ENCODE measurements at regions not wholly inside any gene's neighbourhood (a gene's known extent, or its start where the extent isn't known, plus 50 kb on each side); places are given as distances from the start of the nearest gene placed in this dataset.

DNA sequence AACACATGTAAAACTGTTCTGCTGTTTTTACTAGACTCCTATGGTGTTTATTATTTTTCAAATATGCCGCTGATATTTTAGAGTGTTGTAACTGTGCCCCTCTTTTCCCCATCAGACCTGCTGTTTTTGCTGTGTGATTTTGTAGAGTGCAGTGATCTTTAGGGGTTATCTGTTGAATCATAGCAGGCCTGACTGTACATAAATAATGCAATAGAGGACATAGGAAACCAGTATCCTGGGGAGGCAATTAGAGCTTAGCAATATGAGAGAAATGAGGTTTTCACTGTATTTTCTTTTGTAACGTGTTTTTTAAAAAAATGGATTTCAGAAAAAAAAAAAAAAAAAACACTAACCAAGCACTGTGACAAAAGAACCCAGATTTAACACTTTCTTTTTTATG, 662.2 kb downstream of the TOX3 start:
- ATAC-seq = no peak
- CTCF ChIA-PET = no interaction called here
- no peaks in the 10 kb centered on the region for H3K27me3 Mint-ChIP-seq
- no peaks in the 10 kb centered on the region for H3K4me1 Mint-ChIP-seq
- peaks cover 7% of the 10 kb centered on the region for H3K9me3 Mint-ChIP-seq (ENCODE audit: low read depth)
- H3K27ac Mint-ChIP-seq = no peak overlapping the region
- H3K36me3 Mint-ChIP-seq = no peaks in the 10 kb centered on the region
- H3K4me3 Mint-ChIP-seq = no peak overlapping the region
- no peak for DNase-seq

DNA sequence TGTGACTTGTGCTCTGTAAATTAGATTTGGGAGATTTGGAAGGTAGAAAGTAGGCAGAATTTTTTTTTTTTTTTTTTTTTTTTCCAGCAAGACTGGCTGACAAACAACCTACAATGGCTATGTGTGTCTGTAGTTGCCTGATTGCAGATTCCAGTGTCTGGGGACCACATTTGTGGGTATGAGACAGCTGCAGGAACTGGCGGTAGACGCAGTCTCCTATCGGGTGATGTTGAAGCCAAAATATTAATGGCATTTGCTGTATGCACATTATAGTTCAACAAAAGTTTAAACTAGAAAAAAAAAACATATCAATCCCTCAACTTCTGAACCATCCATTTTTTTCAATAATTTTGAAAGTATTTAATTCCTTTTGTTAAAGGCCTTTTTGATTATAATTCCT, 665.2 kb downstream of the TOX3 start:
- no peak overlapping the region for H3K4me3 Mint-ChIP-seq
- CTCF ChIA-PET = no interaction called here
- no peak for ATAC-seq
- H3K9me3 Mint-ChIP-seq (ENCODE audit: low read depth) = peaks cover 5% of the 10 kb centered on the region
- no peak for DNase-seq
- H3K27ac Mint-ChIP-seq = no peak overlapping the region
- no peaks in the 10 kb centered on the region for H3K4me1 Mint-ChIP-seq
- H3K36me3 Mint-ChIP-seq = no peaks in the 10 kb centered on the region
- H3K27me3 Mint-ChIP-seq = no peaks in the 10 kb centered on the region

DNA sequence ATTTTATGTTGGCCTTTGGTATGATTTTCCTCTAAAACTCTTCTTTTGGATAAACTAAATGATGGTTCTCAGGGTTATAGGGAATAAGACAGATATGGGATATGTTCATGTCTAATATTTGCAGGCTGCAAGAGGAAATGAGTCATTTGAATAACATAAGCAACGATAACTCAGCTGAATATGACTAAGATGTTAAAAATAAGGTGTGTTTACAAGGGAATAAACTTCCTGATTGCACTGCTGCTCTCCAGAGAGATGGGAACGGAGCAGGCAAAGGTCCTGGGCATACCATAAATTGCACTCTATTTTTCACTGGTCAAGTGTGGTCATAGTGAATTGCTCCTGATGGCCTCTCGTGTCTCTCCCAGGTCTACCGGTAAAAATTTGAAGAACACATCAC, 666.2 kb downstream of the TOX3 start:
- CTCF ChIA-PET = no interaction called here
- ATAC-seq = no peak

DNA sequence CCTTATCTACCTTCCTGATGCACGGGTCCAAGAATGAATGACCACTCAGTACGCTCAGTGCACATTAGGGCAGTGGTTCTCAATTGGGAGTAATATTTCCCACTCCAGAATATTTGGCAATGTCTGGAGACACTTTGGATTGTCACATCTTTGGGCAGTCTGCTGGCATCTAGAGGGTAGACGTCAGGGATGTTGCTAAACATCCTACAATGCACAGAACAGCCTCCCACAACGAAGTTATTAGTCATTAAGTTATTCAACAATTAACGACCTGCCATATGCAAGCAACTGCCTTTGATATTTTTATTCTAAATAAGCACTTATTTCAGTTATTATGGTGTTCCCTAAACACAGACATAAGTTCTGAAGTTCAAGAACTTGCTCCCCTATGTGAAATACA, 669.3 kb downstream of the TOX3 start:
- Mint-ChIP-seq H3K27me3 (no peaks in the 10 kb centered on the region), H3K27ac (no peak overlapping the region), H3K9me3 (ENCODE audit: low read depth) (peaks cover 5% of the 10 kb centered on the region), H3K36me3 (no peaks in the 10 kb centered on the region), H3K4me1 (no peaks in the 10 kb centered on the region), H3K4me3 (no peak overlapping the region)
- DNase-seq (no peak), ATAC-seq (no peak)
- CTCF ChIA-PET = no interaction called here

More for the DNA sequence above, 666.2 kb downstream of the TOX3 start:
- DNase-seq = no peak
- Mint-ChIP-seq H3K27me3 (no peaks in the 10 kb centered on the region), H3K27ac (no peak overlapping the region), H3K4me3 (no peak overlapping the region), H3K4me1 (no peaks in the 10 kb centered on the region), H3K36me3 (no peaks in the 10 kb centered on the region), H3K9me3 (ENCODE audit: low read depth) (peaks cover 5% of the 10 kb centered on the region)

DNA sequence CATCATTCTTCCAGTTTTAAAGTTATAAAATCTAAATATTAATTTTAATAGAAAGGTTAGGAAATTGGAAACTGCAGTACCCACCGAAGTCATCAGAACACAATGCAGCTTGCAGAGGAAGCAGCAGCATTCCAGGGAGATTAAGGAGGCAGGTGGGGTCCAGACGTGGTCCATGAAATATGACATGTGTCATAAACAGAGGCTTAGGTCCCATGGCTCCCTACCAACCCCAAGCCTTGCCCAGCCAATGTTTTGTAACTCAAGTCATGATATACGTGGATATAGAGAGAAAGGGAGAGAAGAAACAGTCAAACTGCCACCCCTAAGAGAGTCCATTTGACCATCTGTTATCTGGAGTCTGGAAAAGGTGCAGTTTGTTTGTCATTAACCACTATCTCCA, 670.0 kb downstream of the TOX3 start:
- H3K9me3 Mint-ChIP-seq (ENCODE audit: low read depth) = peaks cover 5% of the 10 kb centered on the region
- no peaks in the 10 kb centered on the region for H3K4me1 Mint-ChIP-seq
- no peaks in the 10 kb centered on the region for H3K27me3 Mint-ChIP-seq
- H3K36me3 Mint-ChIP-seq = no peaks in the 10 kb centered on the region
- ATAC-seq (no peak), DNase-seq (no peak)
- no peak overlapping the region for H3K4me3 Mint-ChIP-seq
- H3K27ac Mint-ChIP-seq = no peak overlapping the region
- CTCF ChIA-PET = no interaction called here

DNA sequence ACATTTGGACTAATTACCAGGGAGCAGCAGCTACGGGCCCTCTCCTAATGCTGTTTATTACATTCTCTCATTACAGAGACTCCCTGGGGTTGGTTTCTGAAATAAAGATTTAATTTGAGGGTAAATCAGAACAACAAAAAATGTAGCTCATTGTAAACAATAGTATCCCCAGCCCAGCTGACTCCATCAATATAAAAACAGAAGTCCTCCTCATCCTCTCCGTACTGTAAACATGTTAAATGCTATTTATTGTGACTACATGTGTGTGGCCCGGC, 670.4 kb downstream of the TOX3 start:
- ATAC-seq (no peak), DNase-seq (no peak)
- CTCF ChIA-PET = no interaction called here
- no peaks in the 10 kb centered on the region for H3K36me3 Mint-ChIP-seq
- H3K4me3 Mint-ChIP-seq = no peak overlapping the region
- H3K4me1 Mint-ChIP-seq = no peaks in the 10 kb centered on the region
- peaks cover 4% of the 10 kb centered on the region for H3K9me3 Mint-ChIP-seq (ENCODE audit: low read depth)
- no peaks in the 10 kb centered on the region for H3K27me3 Mint-ChIP-seq
- H3K27ac Mint-ChIP-seq = no peak overlapping the region

DNA sequence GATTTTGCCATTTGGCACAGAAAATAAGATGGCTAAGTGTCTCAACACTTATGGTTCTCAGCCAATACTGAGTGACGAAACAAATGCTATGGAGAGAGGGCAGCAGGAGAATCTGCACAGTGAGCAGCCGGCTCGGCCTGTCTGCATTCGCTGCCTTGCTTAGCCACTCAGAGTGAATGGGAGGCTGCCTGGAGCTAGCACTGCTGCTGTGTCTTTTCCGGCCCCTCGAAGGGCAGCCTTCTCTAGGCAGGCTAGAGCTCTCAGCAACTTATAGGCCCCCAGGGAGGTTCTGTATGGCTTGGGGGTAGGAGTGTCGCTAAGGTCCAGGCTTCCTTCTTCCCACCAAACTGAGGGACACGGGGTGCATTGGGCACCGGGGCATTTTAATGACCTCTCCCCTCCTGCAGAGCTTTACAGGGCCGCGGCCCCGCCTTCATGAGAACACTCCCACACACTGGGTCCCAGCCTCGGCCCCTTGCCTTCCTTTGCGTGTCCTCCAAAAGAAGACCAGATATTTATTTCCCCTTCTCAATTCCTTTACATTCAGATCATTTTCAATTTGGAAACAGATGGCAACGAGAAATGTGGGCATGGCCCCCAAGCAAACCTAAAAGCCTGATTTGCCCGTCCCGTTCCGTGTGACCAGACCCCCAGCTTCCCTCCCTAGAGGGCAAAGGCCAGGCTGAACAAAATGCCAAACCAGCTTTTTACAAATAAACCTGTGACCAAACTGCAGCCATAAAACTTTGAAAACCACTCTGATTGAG, 670.9 kb downstream of the TOX3 start:
- H3K27me3 Mint-ChIP-seq = no peaks in the 10 kb centered on the region
- CTCF ChIA-PET = no interaction called here
- ATAC-seq = no peak
- H3K36me3 Mint-ChIP-seq = no peaks in the 10 kb centered on the region
- H3K27ac Mint-ChIP-seq = no peak overlapping the region
- H3K4me3 Mint-ChIP-seq = no peak overlapping the region
- H3K4me1 Mint-ChIP-seq = no peaks in the 10 kb centered on the region
- H3K9me3 Mint-ChIP-seq (ENCODE audit: low read depth) = peaks cover 3% of the 10 kb centered on the region
- no peak for DNase-seq

DNA sequence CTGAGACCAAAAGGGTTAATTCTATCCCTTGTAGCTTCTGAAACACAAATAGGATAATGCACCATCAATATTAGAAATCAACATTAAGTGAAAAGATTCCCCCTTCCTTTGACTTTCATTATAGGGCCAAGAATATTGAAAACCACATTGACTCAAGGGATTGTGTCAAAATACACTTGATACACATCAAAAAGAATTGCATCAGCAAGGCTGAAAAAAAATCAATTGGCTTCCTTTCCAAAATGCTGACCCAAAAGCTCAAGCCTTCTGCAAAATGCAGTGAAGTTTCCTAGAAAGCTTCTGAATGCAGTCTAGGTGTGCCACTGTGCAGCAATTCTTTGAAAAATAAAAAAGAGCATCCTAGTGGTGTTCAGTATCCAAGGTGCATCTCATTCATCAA, 674.4 kb downstream of the TOX3 start:
- Mint-ChIP-seq H3K27me3 (no peaks in the 10 kb centered on the region), H3K9me3 (ENCODE audit: low read depth) (peaks cover 5% of the 10 kb centered on the region)
- CTCF ChIA-PET = no interaction called here

DNA sequence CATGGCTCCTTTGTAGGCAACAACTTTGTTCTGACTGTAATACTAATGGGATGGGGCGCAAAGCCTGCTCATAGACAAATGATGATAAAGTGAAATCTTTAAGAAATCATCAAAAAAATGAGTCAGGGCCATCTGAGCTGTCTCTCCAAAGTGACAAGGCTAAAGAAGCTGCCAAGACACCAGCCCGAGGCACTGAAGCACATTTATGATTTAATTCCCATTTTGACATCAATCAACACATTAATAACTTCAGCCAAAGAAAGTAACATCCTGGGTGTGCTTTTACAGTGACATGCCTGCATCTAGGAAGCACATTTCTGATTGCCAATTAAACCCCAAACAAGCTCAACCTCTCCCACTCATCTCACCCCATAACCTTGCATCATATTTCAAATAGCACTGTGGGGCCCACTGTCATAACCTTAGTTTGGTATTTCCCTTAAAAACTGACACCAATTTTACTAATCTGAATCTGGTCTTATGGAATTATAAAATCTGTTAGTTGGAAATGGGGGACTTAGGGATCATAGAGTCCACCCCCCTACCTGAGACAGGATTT, 676.6 kb downstream of the TOX3 start:
- ATAC-seq (no peak), DNase-seq (no peak)
- Mint-ChIP-seq H3K4me1 (no peaks in the 10 kb centered on the region), H3K9me3 (ENCODE audit: low read depth) (peaks cover 6% of the 10 kb centered on the region), H3K4me3 (no peak overlapping the region), H3K27me3 (no peaks in the 10 kb centered on the region), H3K36me3 (no peaks in the 10 kb centered on the region), H3K27ac (no peak overlapping the region)
- CTCF ChIA-PET = no interaction called here

More for the DNA sequence above, 674.4 kb downstream of the TOX3 start:
- no peak overlapping the region for H3K4me3 Mint-ChIP-seq
- H3K36me3 Mint-ChIP-seq = no peaks in the 10 kb centered on the region
- H3K4me1 Mint-ChIP-seq = no peaks in the 10 kb centered on the region
- DNase-seq (no peak), ATAC-seq (no peak)
- no peak overlapping the region for H3K27ac Mint-ChIP-seq

DNA sequence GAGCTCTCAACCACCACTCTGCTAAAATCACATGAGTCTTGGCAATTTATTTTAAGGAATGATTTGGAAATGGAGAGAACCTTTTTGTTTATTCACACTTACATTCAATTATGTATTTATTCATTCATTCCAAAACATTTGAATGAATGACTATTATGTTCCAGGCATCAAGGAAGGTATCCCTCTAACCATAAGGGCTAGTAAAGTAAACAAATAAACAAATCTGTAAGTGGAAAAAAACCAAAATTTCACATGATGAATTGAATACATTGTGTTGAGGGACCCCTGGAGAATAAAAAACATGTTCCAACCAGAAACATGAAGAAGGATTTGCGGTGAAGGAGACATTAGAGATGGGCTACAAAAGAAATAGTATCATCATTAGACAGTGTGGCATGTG, 677.8 kb downstream of the TOX3 start:
- peaks cover 3% of the 10 kb centered on the region for H3K9me3 Mint-ChIP-seq (ENCODE audit: low read depth)
- no peaks in the 10 kb centered on the region for H3K36me3 Mint-ChIP-seq
- H3K4me3 Mint-ChIP-seq = no peak overlapping the region
- CTCF ChIA-PET = no interaction called here
- ATAC-seq = no peak
- H3K4me1 Mint-ChIP-seq = no peaks in the 10 kb centered on the region
- no peak overlapping the region for H3K27ac Mint-ChIP-seq
- DNase-seq = no peak
- H3K27me3 Mint-ChIP-seq = no peaks in the 10 kb centered on the region

DNA sequence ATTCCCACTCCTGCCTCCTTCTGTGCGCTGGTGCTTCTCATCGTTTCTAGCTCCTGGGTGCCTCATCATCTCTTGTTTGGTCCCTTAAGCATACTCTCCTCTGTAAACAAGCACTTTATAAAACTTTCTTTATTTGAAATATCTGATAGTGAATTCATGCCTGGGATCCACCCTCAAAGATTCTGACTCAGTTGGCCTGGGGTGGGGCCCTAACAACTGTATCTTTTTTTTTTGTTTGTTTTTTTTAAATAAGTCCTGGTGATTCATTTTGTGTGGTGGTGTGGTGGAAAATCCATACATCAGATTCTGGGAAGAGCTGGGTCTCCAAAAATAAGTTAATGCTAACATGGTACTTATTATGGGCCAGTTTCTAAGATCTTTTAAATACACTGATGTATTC, 678.3 kb downstream of the TOX3 start:
- CTCF ChIA-PET = no interaction called here
- ATAC-seq = no peak
- peaks cover 3% of the 10 kb centered on the region for H3K9me3 Mint-ChIP-seq (ENCODE audit: low read depth)
- no peak for DNase-seq
- H3K27me3 Mint-ChIP-seq = no peaks in the 10 kb centered on the region
- no peak overlapping the region for H3K4me3 Mint-ChIP-seq
- no peaks in the 10 kb centered on the region for H3K36me3 Mint-ChIP-seq
- no peak overlapping the region for H3K27ac Mint-ChIP-seq
- H3K4me1 Mint-ChIP-seq = no peaks in the 10 kb centered on the region

DNA sequence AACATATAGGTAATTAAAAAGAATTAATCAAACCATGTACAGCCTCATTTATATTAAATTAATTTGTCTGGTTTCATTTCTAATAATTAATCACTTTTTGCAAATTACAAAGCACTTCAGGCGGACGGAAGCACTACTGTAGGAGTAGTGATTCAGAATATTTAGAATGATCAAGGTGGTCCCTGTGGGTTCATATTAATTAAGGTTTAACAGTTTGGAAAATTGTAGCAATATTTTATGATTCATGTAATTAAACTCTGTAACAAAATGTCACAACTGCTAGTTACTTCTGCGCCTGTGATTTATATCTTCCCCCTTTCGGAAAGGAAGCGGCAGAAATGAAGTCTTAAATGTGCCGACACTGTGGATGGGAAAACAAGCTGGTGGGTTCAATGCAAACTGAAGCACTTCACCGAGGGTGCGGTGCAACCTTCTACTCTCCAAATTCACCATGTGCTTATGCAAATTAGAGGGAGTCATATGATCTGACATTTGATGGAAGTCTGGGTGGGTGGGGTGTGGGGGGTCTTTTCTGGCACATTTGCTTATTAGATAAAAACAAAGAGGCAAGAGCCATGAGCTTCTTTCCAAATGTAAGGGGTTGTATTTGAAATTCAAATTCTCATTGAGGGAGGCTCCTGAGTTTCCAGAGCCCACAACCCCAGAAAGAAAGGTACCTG, 679.4 kb downstream of the TOX3 start:
- H3K4me1 Mint-ChIP-seq = no peaks in the 10 kb centered on the region
- CTCF ChIA-PET = no interaction called here
- ATAC-seq = no peak
- no peaks in the 10 kb centered on the region for H3K36me3 Mint-ChIP-seq
- H3K9me3 Mint-ChIP-seq (ENCODE audit: low read depth) = peaks cover 3% of the 10 kb centered on the region
- H3K4me3 Mint-ChIP-seq = no peak overlapping the region
- no peaks in the 10 kb centered on the region for H3K27me3 Mint-ChIP-seq
- DNase-seq = no peak
- H3K27ac Mint-ChIP-seq = no peak overlapping the region

DNA sequence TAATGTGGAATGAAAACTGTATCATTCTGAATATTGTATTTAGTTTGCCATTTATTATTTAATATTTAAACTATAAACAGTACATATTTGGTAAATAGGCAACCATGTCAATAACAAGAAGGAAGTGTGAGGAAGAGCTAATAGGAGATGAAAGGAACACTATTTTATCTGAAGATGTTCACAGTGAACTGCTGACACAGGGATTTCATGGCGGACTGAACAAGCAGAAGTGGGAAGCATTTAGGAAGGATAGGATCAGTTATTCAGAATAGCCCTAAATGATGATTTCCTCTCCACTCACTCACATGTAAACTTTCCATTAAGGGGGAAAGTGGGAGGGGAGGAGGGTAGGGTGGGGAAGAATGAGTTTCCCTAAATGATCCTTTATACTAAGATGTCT, 682.4 kb downstream of the TOX3 start:
- no peaks in the 10 kb centered on the region for H3K36me3 Mint-ChIP-seq
- H3K27me3 Mint-ChIP-seq = no peaks in the 10 kb centered on the region
- no peak for ATAC-seq
- no peaks in the 10 kb centered on the region for H3K4me1 Mint-ChIP-seq
- H3K27ac Mint-ChIP-seq = no peak overlapping the region
- H3K4me3 Mint-ChIP-seq = no peak overlapping the region
- CTCF ChIA-PET = no interaction called here
- H3K9me3 Mint-ChIP-seq (ENCODE audit: low read depth) = peaks cover 2% of the 10 kb centered on the region
- no peak for DNase-seq

DNA sequence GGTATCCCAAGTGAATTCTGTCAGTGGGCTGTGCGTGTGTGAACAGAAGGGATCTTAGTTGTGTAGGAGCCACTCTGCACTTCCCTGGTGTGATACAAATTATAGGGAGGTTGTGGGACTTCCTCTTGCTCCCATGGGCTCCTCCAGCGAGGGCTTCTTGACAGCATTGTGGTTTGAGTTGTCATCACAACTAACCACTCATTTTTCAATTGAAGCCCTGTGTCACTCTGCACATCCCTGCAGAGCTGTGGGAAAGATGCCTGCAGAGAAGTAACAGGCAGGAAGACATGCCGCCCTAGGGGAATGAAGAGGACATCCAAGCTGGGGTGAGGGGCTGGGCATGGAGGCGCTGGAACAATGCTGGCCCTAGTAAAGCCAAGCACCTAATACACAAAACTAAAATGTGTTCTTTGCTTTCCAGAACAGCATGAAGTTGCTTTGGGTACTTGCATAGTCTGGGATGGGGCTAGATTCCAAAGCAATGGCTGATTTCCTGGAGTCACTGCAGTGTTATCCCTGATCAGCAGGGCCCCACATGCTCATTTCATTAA, 692.5 kb downstream of the TOX3 start:
- peaks cover 10% of the 10 kb centered on the region for H3K9me3 Mint-ChIP-seq (ENCODE audit: low read depth)
- H3K4me1 Mint-ChIP-seq = no peaks in the 10 kb centered on the region

More for the DNA sequence above, 692.5 kb downstream of the TOX3 start:
- no peak for DNase-seq
- H3K36me3 Mint-ChIP-seq = no peaks in the 10 kb centered on the region
- no peak overlapping the region for H3K4me3 Mint-ChIP-seq
- CTCF ChIA-PET = no interaction called here
- H3K27ac Mint-ChIP-seq = no peak overlapping the region
- no peak for ATAC-seq
- H3K27me3 Mint-ChIP-seq = no peaks in the 10 kb centered on the region

Data from activated CD8-positive, alpha-beta memory T cell treated with anti-CD3 and anti-CD28 coated beads, Interleukin-2, amount 10 ng/mL, durations not matched to agents 7 days and 5 days (primary cell).